Bronchial epithelial cell (primary cell): ENCODE measurements at regions not wholly inside any gene's neighbourhood (a gene's known extent, or its start where the extent isn't known, plus 50 kb on each side); places are given as distances from the start of the nearest gene placed in this dataset.

ENCODE experiments used
- DNase-seq: peaks from one replicate; pipeline ENCODE4 v3.0.0-alpha.2; 2010; ENCODE audit warnings: low read depth
- FAIRE-seq: peaks from 2 replicates; lab custom pipeline; 2011; peaks lifted over from hg19 to GRCh38; lab: Jason Lieb, UNC
- H3K27me3 ChIP-seq: 2 replicates; pipeline ENCODE4 v1.5.1; 2011; ENCODE audit warnings: low read length; ENCODE audit not compliant: control insufficient read depth, insufficient read depth
- H3K36me3 ChIP-seq: 2 replicates; pipeline ENCODE4 v1.5.1; 2011; ENCODE audit warnings: low read length; ENCODE audit not compliant: control insufficient read depth, insufficient read depth
- H3K4me3 ChIP-seq: 2 replicates; pipeline ENCODE4 v1.5.1; 2011; ENCODE audit warnings: mild to moderate bottlenecking, low read depth, low read length, control low read depth
- CTCF ChIP-seq: IDR thresholded peaks from 2 replicates; pipeline ENCODE4 v1.5.1; 2011; ENCODE audit warnings: mild to moderate bottlenecking, moderate library complexity, low read length, control low read depth, inconsistent platforms; ENCODE audit not compliant: insufficient read depth, severe bottlenecking

GRCh38 chr5:158317507-158317906 lies 458.6 kb upstream of the CLINT1 start:
- TF ChIP-seq CTCF = no peak
- FAIRE-seq = no peak
- Histone ChIP-seq H3K36me3 (no peaks in the 10 kb centered on the region), H3K27me3 (no peaks in the 10 kb centered on the region), H3K4me3 (no peak overlapping the region)
- DNase-seq = no peak

- DNase-seq (no peak), FAIRE-seq (no peak)
- Histone ChIP-seq H3K27me3 (no peaks in the 10 kb centered on the region), H3K4me3 (no peak overlapping the region), H3K36me3 (no peaks in the 10 kb centered on the region)
- TF ChIP-seq CTCF = no peak
Observed at GRCh38 chr5:158313733-158314464, 455.0 kb upstream of the CLINT1 start.

- no peak for TF ChIP-seq CTCF
- no peaks in the 10 kb centered on the region for H3K27me3 ChIP-seq
- H3K36me3 ChIP-seq = no peaks in the 10 kb centered on the region
- DNase-seq = no peak
- no peak for FAIRE-seq
- H3K4me3 ChIP-seq = no peak overlapping the region
Observed at GRCh38 chr5:158313027-158313732, 454.2 kb upstream of the CLINT1 start.

GRCh38 chr5:158309088-158309807 lies 450.3 kb upstream of the CLINT1 start:
- FAIRE-seq (no peak), DNase-seq (no peak)
- H3K36me3 ChIP-seq = no peaks in the 10 kb centered on the region
- no peak for TF ChIP-seq CTCF
- no peaks in the 10 kb centered on the region for H3K27me3 ChIP-seq
- H3K4me3 ChIP-seq = no peak overlapping the region

- FAIRE-seq (no peak), DNase-seq (no peak)
- no peak for TF ChIP-seq CTCF
- no peak overlapping the region for H3K4me3 ChIP-seq
- H3K27me3 ChIP-seq = no peaks in the 10 kb centered on the region
- H3K36me3 ChIP-seq = no peaks in the 10 kb centered on the region
Observed at GRCh38 chr5:158308429-158309025, 449.6 kb upstream of the CLINT1 start.
